K562 (cell line): ENCODE measurements at regions not wholly inside any gene's neighbourhood (a gene's known extent, or its start where the extent isn't known, plus 50 kb on each side); places are given as distances from the start of the nearest gene placed in this dataset.

Experiments used
- MYC ChIP-seq, 2 experiments: fragments of 250-450 bp in 1 of 2; sonication (Bioruptor Pico) in 1 of 2; IDR thresholded peaks; 2 replicates each; pipeline versions ENCODE4 v1.5.1 to v1.6.1; 2012 to 2021; ENCODE audit warnings: low read depth in 2 of 2, borderline replicate concordance in 1 of 2, improper control_type of control experiment in 1 of 2, low read length in 1 of 2, mild to moderate bottlenecking in 1 of 2, moderate library complexity in 1 of 2
- RBM34 ChIP-seq: fragments of 200-400 bp; formaldehyde crosslinking; IDR thresholded peaks from 2 replicates; pipeline ENCODE4 v1.6.1; 2018; ENCODE audit warnings: low read length, borderline replicate concordance; ENCODE audit not compliant: insufficient read depth
- TRIM28 ChIP-seq: fragments of 450-650 bp; IDR thresholded peaks from 2 replicates; pipeline ENCODE4 v1.6.1; 2017
- ZFP36 ChIP-seq: fragments of 150-350 bp; IDR thresholded peaks from 2 replicates; pipeline ENCODE4 v1.6.1; 2018; ENCODE audit warnings: low read length, low read depth; ENCODE audit not compliant: partially characterized antibody
- ZNF77 ChIP-seq: fragments of 250-450 bp; sonication (Bioruptor Pico); IDR thresholded peaks from 2 replicates; pipeline ENCODE4 v1.5.0; 2020
- TF ChIP-seq, protein P1 (sequence below), 2 experiments: fragments of 450-650 bp; formaldehyde crosslinking in 1 of 2; IDR thresholded peaks; 2 replicates each; pipeline versions ENCODE4 v1.4.0 to v1.6.1; 2014 to 2020; ENCODE audit warnings: mild to moderate bottlenecking in 2 of 2, borderline replicate concordance in 1 of 2, low read depth in 1 of 2
- TF ChIP-seq, protein P2 (sequence below), 2 experiments: fragments of 450-650 bp in 1 of 2; sonication (generic) in 1 of 2; formaldehyde crosslinking in 1 of 2; IDR thresholded peaks in 1 of 2; conservative IDR thresholded peaks in 1 of 2; 2 replicates each; pipeline versions ENCODE4 v1.6.1 to v1.8.1; 2016 to 2023; ENCODE audit warnings: mild to moderate bottlenecking in 2 of 2, moderate library complexity in 2 of 2, inconsistent platforms in 1 of 2, missing genetic modification reagents in 1 of 2
- TF ChIP-seq, protein P3 (sequence below): fragments of 200-400 bp; formaldehyde crosslinking; IDR thresholded peaks from 2 replicates; pipeline ENCODE4 v1.6.1; 2017; ENCODE audit warnings: mild to moderate bottlenecking, low read depth, low read length, moderate library complexity

DNA sequence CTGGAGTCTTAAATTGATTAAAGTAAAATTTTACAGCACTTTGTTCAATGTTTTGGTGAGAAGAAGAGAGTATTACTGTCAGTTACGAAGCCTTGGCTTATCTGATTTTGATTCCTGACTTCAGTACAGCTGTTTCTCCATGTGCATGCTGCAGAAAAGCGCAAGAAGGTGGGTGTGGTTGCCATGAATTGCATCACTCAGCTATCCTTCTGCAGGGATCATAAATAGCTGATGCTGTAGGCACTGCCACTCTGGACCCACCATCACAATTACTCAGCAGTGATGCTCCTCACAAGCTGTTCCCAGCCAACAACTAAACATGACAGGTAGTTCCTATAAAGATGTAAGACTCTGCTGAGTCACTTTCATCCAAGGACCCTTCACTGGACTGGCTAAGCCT lies 321.2 kb downstream of the IRS2 start (continued):
- TF ChIP-seq, protein P1, sequence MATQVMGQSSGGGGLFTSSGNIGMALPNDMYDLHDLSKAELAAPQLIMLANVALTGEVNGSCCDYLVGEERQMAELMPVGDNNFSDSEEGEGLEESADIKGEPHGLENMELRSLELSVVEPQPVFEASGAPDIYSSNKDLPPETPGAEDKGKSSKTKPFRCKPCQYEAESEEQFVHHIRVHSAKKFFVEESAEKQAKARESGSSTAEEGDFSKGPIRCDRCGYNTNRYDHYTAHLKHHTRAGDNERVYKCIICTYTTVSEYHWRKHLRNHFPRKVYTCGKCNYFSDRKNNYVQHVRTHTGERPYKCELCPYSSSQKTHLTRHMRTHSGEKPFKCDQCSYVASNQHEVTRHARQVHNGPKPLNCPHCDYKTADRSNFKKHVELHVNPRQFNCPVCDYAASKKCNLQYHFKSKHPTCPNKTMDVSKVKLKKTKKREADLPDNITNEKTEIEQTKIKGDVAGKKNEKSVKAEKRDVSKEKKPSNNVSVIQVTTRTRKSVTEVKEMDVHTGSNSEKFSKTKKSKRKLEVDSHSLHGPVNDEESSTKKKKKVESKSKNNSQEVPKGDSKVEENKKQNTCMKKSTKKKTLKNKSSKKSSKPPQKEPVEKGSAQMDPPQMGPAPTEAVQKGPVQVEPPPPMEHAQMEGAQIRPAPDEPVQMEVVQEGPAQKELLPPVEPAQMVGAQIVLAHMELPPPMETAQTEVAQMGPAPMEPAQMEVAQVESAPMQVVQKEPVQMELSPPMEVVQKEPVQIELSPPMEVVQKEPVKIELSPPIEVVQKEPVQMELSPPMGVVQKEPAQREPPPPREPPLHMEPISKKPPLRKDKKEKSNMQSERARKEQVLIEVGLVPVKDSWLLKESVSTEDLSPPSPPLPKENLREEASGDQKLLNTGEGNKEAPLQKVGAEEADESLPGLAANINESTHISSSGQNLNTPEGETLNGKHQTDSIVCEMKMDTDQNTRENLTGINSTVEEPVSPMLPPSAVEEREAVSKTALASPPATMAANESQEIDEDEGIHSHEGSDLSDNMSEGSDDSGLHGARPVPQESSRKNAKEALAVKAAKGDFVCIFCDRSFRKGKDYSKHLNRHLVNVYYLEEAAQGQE (IDR thresholded peaks at IDR 0.05; ENCODE audit: borderline replicate concordance): no peak
- TF ChIP-seq, protein P1 (CRISPR knock-in tag; IDR thresholded peaks at IDR 0.05; ENCODE audit: low read depth): no peak
- TF ChIP-seq, protein P2, sequence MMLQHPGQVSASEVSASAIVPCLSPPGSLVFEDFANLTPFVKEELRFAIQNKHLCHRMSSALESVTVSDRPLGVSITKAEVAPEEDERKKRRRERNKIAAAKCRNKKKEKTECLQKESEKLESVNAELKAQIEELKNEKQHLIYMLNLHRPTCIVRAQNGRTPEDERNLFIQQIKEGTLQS (IDR thresholded peaks at IDR 0.05): no peak
- TF ChIP-seq, protein P2 (CRISPR knock-in tag; conservative IDR thresholded peaks at IDR 0.05): no peak
- no peak for TF ChIP-seq TRIM28
- TF ChIP-seq, protein P3, sequence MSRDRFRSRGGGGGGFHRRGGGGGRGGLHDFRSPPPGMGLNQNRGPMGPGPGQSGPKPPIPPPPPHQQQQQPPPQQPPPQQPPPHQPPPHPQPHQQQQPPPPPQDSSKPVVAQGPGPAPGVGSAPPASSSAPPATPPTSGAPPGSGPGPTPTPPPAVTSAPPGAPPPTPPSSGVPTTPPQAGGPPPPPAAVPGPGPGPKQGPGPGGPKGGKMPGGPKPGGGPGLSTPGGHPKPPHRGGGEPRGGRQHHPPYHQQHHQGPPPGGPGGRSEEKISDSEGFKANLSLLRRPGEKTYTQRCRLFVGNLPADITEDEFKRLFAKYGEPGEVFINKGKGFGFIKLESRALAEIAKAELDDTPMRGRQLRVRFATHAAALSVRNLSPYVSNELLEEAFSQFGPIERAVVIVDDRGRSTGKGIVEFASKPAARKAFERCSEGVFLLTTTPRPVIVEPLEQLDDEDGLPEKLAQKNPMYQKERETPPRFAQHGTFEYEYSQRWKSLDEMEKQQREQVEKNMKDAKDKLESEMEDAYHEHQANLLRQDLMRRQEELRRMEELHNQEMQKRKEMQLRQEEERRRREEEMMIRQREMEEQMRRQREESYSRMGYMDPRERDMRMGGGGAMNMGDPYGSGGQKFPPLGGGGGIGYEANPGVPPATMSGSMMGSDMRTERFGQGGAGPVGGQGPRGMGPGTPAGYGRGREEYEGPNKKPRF: no peak
- no peak for TF ChIP-seq ZFP36
- no peak for TF ChIP-seq RBM34
- no peak for TF ChIP-seq MYC (IDR thresholded peaks at IDR 0.05; ENCODE audit: low read depth, low read length)
- TF ChIP-seq MYC (CRISPR knock-in tag; IDR thresholded peaks at IDR 0.05; ENCODE audit: borderline replicate concordance, low read depth): no peak
- no peak for TF ChIP-seq ZNF77 (CRISPR knock-in tag)
